ENCODE measurements at regions not wholly inside any gene's neighbourhood (a gene's known extent, or its start where the extent isn't known, plus 50 kb on each side); places are given as distances from the start of the nearest gene placed in this dataset.

- Histone ChIP-seq H3K4me3 (ENCODE audit: low read depth, low read length) (no peak overlapping the region), H3K9me3 (ENCODE audit: control insufficient read depth, insufficient read depth, low read depth, low read length) (no peaks in the 10 kb centered on the region), H3K36me3 (ENCODE audit: control insufficient read depth in 2 of 2, insufficient read depth in 1 of 2, low read length in 2 of 2) (no peaks in the 10 kb centered on the region), H3K27ac (ENCODE audit: extremely low read depth, low read depth, low read length) (no peak overlapping the region), H3K4me1 (ENCODE audit: control insufficient read depth, insufficient read depth, low read length) (no peaks in the 10 kb centered on the region)
- TF ChIP-seq ZNF791 (tag by site-specific recombination; IDR thresholded peaks at IDR 0.05) (no peak), PRDM2 (tag by site-specific recombination; IDR thresholded peaks at IDR 0.05; ENCODE audit: borderline replicate concordance) (no peak), ZBTB49 (tag by site-specific recombination; IDR thresholded peaks at IDR 0.05; ENCODE audit: low read depth) (no peak), ZNF639 (tag by site-specific recombination; IDR thresholded peaks at IDR 0.05) (no peak), OSR2 (tag by site-specific recombination; IDR thresholded peaks at IDR 0.05) (no peak), ZNF366 (tag by site-specific recombination; conservative IDR thresholded peaks at IDR 0.05) (no peak), ZBTB26 (tag by site-specific recombination; optimal IDR thresholded peaks at IDR 0.05) (no peak), ZNF501 (tag by site-specific recombination; IDR thresholded peaks at IDR 0.05) (no peak), ZNF548 (tag by site-specific recombination; IDR thresholded peaks at IDR 0.05) (no peak), ZNF488 (tag by site-specific recombination; IDR thresholded peaks at IDR 0.05) (no peak), ZNF19 (tag by site-specific recombination; IDR thresholded peaks at IDR 0.05; ENCODE audit: low read depth) (no peak), ZNF221 (tag by site-specific recombination; IDR thresholded peaks at IDR 0.05; ENCODE audit: borderline replicate concordance) (no peak), ZNF37A (tag by site-specific recombination; IDR thresholded peaks at IDR 0.05) (no peak), GLIS1 (tag by site-specific recombination; IDR thresholded peaks at IDR 0.05) (no peak), ZBTB21 (tag by site-specific recombination; IDR thresholded peaks at IDR 0.05) (no peak), ZFP37 (tag by site-specific recombination; IDR thresholded peaks at IDR 0.05) (no peak), ZNF571 (tag by site-specific recombination; IDR thresholded peaks at IDR 0.05) (no peak), ZNF48 (tag by site-specific recombination; IDR thresholded peaks at IDR 0.05) (no peak)
- CTCF ChIA-PET: interaction anchor here (0.7 kb wide), 1 partner anchor 30 kb away, joined by 3 read pairs; no protein-coding TSS in a partner anchor
- POLR2A ChIA-PET: no interaction called here
Measured at GRCh38 chr3:163927521-163927920, 1150.8 kb downstream of the SI start.

Data from HEK293 (cell line).